Stimulated activated CD4-positive, alpha-beta T cell treated with anti-CD3 and anti-CD28 coated beads, Interleukin-2, amount 100 ng/mL, for 24 hours (primary cell): ENCODE measurements at regions not wholly inside any gene's neighbourhood (a gene's known extent, or its start where the extent isn't known, plus 50 kb on each side); places are given as distances from the start of the nearest gene placed in this dataset.
"Not testable (repeated sequence)": the region's sequence is repeated elsewhere in the genome, so short reads cannot be mapped to it uniquely, and the experiment has no call there.

Experiments used
- DNase-seq, 2 donors: peaks; one replicate each; pipeline ENCODE4 v3.0.0-alpha.2; 2020

DNA sequence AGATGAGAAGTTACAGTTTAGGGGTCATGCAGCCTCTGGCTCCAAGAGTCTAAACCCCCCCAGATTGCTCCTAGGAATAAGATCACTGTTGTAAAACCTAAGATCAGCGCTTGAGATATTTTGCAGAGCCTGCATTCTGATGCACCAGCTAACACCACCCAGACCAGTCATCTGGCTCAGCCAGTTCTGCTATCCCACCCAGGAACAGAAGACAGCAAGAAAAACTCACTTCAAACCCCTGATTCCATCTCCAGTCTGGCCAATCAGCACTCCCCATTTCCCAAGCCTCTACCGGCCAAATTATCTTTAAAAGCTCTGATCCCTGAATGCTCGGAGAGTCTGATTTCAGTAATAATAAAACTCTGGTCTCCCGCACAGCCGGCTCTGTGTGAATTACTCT lies 158.6 kb downstream of the ZNF664 start:
- no peak for DNase-seq

DNA sequence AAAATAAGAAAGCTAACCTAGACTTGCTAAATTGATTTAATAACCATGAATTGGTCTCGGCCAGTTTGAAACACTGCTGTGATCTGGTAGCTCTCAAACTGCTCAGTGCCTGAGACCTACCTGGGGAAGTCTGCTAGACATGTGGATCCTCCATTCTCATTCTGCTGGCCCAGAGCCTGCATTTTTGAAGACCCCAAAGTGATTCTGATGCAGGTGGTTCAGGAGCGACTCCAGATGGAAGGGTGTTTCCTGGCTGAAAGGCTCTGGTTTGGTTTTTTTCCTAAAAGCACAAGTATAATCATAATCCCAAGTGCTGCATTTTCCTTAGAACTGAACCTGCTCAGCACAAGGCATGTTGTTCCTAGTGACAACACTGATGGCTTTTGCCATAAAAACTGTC lies 159.5 kb downstream of the ZNF664 start:
- DNase-seq = no peak

DNA sequence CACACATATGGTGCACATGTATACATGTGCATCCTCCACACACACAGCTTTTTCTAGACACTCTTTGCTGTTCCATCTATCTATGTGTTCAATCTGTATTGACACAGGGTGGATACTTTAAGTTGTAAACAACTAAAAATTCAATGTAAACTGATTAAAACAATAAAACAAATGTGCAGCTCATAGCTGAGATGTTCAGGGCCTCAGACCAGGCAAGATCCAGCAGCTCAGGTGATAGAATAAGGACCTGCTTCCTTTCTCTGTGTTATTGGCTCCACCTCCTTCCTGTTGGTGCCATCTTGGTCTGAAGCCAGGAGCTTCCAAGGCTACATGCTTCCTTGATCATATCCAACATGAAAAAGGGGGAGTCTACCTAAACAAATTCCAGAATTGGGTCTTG lies 158.1 kb upstream of the RFLNA start:
- DNase-seq = no peak

DNA sequence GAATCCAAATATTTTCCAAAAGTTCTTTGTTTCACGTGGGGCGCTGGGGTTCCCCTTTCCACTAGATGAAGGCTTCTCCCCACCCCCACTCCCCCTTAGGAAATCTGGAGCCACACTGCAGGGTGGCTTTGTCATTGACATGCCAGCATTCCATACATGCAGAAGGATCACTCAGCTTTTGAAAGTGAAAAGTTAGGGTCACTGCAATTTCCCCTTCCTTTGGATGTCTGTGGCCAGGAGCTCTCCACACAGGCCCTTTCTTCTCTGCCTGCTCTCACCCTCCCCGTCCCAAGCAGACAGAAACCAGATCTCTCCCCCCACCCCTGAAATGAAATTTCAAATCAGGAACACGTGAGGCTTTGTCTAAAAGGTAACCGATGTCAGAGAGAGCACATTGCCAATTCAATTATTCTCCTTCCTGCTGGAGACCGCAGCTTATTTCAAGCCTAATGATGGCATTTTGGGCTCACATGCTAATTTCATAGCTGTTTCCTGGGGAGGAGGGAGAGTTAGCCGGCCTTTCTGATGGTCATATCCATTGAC lies 153.9 kb upstream of the RFLNA start:
- DNase-seq = no peak

DNA sequence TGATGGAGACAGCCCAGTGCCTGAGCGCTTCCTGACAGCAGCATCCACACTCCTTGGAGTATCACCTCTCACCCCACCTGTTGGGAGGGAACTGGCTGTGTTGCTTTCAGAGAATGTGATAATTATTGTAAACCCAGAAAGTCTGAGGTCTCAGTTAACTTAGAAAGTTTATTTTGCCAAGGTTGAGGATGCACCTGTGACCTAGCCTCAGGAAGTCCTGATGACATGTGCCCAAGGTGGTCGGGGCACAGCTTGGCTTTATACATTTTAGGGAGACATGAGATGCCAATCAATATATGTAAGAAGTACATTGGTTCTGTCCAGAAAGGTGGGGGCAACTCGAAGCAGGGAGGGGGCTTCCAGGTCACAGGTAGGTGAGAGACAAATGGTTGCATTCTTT lies 153.3 kb upstream of the RFLNA start:
- not testable (repeated sequence) for DNase-seq

DNA sequence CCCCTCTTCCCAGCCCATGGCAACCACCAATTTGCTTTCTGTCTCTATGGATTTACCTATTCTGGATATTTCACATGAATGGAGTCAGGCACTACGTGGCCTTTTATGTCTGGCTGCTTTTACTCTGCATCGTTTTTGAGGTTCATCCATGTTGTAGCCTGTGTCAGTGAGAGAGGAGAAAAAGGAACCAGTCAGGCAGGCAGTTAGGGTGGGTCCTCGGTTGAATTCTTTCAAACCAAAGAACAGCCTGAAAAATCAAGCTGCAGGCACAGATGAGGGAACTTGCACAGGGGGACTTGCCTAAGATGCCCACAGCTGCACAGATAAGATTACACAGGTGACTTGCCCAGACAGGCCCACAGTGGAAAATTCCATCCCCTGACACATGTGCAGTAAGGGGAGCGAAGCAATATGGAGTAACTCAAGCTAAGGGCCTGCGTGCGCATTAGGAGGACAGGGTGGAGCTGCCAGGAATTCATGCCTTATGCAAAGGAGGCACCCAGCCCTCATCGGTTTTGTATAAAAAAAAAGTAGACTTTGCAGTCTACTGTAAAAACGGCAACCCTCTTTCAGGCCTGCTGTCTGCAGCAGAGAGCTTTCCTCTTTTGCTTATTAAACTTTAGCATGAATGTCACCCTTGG lies 152.4 kb upstream of the RFLNA start:
- no peak for DNase-seq

DNA sequence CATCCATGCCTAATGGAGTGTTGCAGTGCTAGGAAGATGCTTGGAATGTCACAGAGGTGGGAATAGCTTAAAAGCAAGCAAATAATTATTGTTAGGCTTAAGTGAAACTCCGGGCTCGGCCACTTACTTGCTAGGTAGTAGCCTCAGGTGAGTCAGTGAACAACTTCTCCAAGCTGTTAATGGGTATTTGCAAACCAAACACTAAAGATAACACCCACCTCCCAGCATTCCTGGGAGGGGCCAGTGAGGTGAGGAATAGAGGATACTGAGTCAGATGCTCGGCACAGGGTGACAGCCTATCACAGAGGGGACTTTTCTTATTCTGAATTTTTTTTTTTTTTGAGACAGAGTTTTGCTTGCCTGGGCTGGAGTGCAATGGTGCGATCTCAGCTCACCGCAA lies 151.2 kb upstream of the RFLNA start:
- no peak for DNase-seq

DNA sequence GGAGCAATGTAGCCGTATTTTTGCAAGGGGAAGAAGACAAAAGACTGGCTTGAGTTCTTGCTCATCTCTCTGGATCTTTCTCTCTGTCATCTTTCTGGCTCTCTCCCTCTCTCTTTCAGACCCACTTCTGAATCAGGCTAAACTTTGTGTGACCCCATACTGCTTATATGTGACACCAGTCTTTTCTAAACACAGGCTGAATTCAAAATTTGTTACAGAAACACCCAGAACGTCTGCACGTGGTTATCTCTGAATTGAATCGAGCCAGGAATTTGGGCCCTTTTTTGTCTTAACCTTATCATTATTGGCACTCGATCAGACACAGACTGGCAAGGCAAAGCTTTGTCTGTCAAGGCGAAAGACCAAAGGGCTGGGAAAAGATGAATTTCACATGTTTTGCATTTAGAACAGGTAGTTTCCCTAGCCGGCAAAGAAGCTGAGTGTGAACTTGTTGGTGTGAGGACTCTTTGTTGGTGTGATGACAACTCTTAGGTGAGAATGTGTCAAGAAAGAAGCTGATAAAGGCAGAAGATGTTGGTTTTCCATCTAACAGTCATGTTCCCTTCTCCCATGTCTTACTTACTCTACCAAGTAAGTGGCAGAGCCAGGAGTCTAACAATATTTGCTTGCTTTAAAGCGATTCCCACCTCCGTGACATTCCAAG lies 150.2 kb upstream of the RFLNA start:
- DNase-seq = no peak

DNA sequence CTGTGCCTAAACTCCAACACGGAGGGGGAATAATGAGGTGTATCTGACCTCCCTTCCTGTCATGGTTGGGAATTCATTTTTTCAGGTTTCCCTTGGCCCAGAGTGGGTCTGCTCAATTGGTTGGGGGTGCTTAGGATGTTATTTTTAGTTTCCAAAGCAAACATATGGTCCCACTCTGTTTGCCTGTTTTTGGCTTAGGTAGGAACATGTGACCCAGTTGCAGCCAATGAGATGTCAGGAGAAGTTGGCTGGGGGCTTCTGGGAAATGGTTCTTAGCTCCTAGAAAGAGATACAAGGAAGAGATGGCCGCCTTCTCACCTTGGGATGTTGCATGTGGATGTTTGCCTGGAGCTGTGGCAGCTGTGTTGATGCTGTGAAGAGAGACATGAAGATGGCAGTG lies 147.9 kb upstream of the RFLNA start:
- DNase-seq = no peak

DNA sequence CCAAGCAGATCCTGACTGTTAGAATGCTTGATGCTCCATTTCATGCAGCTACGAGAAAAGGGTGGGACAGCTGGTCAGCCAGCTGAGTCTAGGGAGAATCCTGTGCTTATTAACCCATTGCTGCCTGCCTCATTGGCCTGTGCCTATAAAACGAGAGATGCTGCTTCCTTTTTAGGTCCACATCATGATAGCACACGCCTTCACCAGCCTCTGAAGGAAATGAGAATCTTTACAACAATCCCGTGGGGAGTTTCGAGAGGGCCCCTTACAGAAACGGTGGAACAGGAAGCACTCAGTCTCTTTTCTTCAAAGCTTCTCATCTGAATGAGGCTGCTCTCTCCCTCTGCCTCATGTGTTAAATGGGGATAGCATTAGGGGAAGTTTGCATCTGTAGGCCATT lies 147.3 kb upstream of the RFLNA start:
- no peak for DNase-seq

DNA sequence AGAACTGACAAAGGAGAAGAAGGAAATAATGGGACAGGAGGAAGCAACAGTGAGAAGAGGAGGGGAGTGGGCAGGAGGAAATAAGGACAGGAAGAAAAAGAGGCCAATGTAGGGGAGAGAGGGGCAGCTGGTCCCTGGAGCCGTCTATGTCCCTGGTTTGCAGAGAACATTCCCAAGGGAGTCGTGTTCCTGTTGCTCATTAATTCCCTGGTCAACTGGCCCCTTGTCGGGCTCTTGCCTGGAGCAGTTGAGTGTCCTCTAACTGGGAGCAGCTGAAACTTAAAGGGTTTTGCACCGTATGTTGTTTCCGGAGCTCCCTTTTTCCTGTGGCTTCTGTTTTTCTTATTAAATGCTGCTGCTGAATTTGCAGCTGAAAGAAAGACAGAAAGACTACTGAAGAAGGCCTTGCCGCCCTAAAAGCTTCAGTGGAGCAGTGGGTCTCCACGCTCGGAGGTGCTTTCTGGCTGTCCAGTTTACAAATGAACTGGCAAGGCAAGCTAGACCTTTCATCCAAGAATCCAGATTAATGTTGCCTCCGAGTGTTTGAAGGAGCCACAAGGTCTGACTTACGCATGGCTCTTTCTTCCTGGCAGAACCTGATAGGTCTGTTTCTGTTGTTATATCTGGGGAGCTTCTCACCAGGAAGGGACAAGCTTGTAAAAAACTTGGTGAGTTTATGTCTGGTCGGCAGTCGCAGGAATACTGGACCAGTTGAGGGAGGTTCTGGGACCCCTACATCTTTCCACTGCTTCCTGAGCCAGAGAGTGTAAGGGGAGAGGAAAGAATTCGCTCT lies 146.2 kb upstream of the RFLNA start:
- no peak for DNase-seq

DNA sequence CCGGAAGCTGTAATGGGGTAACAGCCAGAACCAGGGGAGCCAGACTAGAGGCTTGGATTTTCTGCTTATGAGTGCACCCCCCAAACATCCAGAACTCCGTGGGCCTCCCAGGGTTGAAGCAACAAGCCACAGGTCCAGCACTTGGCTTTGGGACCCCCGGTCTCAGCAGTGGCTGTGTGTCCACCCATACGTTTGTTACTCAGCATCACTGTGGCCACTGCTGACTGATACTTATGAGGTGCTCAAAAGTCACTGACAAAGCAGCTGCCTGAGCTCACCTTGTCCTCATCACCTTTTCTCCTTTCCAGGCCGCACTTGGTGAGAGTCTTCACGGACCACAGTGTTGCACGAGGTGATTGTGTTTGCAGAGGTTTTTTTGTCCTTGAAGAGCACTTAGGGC lies 145.6 kb upstream of the RFLNA start:
- no peak for DNase-seq

DNA sequence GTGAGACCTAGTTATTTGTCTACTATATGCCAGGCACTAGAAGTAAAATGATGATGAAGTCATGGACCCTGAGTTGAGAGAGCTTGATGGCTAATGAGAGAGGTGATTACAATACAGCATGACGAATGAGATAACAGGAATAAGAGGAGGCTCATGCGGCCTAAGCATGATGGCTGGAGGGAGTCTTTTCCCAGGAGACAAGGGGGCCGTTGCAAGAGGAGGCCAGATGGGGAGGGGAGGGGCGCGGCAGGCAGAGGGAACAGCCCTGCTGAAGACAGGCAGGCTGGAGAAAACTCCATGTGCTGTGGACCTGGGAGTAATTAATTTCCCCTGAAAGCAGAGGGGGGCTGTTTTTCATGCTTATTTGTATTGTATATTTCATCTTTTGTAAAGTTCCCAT lies 144.7 kb upstream of the RFLNA start:
- no peak for DNase-seq

DNA sequence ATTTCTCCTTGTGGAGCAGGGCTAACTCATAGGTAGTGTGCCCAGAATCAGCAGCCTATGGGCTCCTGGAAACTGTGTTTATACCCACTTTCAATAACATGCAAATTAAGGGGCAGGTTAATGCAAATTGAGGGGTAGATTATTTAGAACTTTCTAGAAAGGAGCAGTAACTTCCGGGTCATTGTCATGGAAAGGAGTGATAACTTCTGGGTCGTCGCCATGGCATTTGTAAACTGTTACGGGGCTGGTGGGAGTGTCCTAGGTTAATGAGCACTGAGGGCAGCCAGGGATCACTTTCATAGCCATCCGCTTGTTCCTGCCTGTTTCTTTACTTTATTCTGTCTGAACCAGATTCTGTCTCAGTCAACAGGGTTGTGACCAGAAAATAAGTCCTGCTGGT lies 143.3 kb upstream of the RFLNA start:
- no peak for DNase-seq

DNA sequence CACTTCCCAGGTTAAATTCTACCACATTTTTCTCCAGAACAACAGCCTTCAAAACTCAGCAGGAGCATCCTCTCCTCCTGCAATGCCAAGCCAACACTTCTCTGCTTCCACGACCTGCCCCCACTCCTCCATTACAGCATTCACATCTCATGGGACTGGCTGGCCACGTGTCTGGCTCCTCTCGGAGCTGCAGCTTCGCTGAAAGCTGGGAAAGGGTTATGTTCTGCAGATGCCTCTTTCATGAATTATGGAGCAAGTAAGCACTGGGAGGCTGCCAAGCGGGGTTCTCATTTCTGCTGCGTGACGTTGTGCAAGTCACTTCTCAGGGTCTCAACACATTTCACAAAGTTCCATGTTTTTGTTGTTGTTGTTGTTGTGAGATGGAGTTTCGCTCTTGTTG lies 142.2 kb upstream of the RFLNA start:
- no peak for DNase-seq

DNA sequence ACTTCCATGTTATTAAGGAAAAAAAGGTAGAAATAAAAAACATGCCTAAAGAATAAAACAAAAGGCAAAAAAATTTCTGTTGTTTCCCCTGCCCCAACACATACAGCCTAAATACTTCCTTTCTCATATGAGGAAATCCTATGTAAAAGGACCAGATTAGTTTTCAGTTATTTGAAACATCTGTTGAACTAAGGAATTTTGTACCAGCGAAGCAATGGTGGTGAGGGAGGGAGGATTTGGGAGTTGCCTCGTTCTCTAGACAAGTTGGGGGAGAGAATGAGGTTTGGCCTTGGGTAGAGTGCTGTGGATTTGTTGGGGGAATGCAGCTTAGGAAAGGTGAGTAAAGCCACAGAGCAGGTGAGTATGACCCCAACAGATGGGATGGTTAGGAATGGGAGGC lies 141.5 kb upstream of the RFLNA start:
- no peak for DNase-seq

DNA sequence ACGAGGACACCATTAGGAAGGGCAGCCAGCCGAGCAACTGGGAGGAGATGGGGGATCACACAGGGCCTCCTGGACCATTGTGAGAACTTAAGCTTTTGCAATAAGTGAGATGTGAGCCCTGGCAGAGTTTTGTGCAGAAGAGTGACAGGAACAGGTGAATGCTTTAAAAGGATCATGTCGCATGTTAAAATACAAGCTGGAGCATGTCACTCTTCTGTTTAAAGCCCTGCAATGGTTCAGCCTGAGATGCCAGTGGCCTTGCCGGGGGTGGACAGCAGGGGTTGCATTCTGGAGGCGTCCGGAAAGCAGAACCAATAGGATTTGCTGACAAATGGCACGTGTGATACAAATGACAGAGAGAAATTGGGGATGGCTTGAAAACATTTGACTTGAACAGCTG lies 137.5 kb upstream of the RFLNA start:
- DNase-seq = no peak

DNA sequence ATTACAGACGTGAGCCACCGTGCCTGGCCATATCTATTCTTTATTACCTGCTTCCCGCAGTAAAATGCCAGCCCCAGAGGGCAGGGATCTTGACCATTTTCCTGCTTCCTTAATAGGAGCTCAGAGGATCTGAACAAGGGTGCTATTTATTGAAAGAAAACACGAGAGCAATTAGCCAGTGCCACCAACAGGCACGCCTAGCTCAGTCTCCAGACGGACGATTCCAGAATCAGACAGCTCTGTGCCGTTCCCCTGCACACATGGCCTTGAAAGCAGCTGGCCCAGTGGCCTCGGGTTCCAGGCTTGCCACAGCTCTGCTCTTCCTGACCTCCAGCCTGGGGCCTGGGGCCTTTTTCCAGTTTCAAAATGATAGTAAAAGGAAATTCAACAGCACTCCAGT lies 135.2 kb upstream of the RFLNA start:
- DNase-seq = no peak

DNA sequence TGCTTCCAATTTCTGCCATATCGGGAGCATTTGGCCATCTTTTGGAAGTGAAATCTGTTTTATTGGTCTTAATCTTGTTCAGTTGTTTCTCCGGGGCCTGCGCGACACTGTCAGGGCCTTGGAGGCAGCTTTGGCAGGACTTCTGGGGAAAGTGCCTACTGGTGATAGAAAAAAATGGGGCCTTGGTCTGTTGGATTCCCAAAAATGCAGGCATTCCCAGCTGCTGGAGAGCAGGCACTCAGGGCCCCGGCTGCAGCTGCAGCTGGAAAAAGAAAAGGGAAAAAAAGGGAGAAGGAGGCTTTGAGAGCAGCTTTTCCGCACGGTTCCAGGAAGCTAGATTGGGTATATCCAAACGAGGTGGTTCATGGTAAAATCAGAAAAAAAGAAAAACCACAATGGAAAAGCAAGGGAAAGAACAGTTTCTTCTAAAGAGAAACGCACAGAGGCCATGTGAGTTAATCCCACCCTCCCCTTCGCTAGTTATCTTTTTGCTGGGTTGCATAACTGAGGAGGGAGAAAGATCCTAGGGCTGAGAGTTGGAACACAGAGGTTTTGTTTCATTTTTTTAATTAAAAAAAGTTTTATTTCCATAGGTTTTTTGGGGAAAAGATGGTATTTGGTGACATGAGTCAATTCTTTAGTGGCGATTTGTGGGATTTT lies 134.7 kb upstream of the RFLNA start:
- no peak for DNase-seq

DNA sequence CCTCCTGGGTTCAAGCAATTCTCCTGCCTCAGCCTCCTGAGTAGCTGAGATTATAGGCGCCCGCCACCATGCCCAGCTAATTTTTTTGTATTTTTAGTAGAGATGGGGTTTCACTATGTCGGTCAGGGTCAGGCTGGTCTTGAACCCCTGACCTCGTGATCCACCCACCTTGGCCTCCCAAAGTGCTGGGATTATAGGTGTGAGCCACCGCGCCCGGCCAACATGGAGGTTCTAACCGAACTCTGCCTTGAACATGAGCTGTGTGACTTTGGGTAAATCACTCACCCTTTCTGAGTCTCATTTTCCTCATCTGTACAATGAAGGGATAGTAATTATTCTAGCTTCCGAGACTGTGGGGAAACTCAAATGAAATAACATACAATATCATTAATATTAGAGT lies 133.5 kb upstream of the RFLNA start:
- DNase-seq = not testable (repeated sequence)

DNA sequence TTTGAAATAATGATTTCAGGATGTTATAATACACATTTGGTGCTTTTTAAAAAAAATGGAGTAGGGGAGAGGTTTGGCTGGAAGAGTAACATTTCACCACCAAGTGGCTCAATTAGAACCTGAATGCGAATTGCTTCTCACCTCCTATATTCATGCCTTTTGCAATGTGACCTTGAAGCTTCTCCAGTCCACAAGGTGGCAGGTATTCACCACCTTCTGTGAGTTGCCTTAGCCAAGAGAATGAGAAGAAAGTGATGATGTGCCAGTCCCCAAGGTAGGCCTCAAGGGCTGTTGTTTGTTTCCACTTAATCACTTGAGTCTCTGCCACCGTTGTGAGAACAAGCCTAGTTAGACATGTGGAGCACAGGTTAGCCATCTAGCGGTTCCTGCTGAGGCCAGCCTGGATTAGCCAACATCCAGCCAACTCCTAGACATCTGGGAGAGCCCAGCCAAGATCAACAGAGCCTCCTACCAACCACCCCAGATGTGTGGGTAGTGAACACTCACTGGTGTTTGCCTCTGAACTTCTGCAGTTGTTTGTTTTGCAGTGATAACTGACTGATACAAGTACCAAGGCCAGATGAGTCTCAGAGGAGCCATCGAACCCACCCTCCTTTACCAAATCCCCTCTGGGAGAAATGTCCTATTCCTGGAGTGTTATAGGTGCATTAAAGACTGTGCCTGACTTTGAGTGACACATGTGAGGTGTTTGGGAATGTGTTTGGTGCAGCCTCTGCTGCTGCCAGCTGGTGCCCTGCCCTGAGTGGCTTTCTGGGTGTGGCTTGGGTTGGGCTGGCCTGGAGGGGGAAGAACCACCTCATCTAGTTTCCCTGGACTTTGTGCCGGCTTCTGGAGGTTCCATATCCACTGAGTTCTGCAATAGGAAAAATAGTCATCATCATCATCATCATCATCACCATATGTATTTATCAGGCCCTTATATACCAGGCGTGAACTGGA lies 132.5 kb upstream of the RFLNA start:
- no peak for DNase-seq

DNA sequence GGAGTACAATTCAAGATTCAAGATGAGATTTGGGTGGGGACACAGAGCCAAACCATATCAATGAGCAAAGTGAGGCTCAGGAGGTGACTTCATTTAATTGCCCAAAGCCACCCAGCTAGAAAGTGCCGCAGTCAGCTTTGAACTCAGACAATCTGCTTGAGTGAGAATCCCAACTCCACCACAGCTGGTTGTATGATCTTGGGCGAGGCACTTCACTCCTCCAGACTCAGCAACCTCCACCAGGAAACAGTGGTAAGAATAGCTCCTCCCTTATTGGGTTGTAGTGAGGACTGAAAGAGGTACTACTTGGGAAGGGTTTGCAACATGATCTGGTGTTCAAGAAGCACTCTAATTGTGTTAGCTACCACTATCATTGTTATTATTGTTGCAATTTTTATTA lies 129.2 kb upstream of the RFLNA start:
- no peak for DNase-seq
